Endometrial microvascular endothelial cells (primary cell): ENCODE measurements at regions not wholly inside any gene's neighbourhood (a gene's known extent, or its start where the extent isn't known, plus 50 kb on each side); places are given as distances from the start of the nearest gene placed in this dataset.

Source experiments
- in situ Hi-C: cut with HindIII; loops from 2 replicates; pipeline ENCODE4 v1.10.0; 2017; ENCODE audit warnings: low sequenced_read_pairs, low pct_unique_long_range_greater_than_20kb; ENCODE audit errors: inconsistent ontology term

GRCh38 chr5:125836256-125836655 lies 587.0 kb upstream of the GRAMD2B start:
- in situ Hi-C loops = loop anchor here (10.0 kb wide), 1 partner anchor 1231 kb away; no protein-coding TSS in a partner anchor

GRCh38 chr5:125837866-125838265 lies 585.3 kb upstream of the GRAMD2B start:
- in situ Hi-C loops = loop anchor here (10.0 kb wide), 1 partner anchor 1233 kb away; no protein-coding TSS in a partner anchor

GRCh38 chr5:125847561-125847960 lies 575.6 kb upstream of the GRAMD2B start:
- in situ Hi-C loops = no loop called here

GRCh38 chr5:125848751-125849150 lies 574.5 kb upstream of the GRAMD2B start:
- in situ Hi-C loops = no loop called here

GRCh38 chr5:125856949-125857348 lies 566.3 kb upstream of the GRAMD2B start:
- in situ Hi-C loops = no loop called here

- in situ Hi-C loops = no loop called here
Measured at GRCh38 chr5:125863579-125863978, 559.6 kb upstream of the GRAMD2B start.

GRCh38 chr5:125865166-125865815 lies 557.9 kb upstream of the GRAMD2B start:
- in situ Hi-C loops = no loop called here

GRCh38 chr5:125868036-125868435 lies 555.2 kb upstream of the GRAMD2B start:
- in situ Hi-C loops = no loop called here

GRCh38 chr5:125870256-125870655 lies 553.0 kb upstream of the GRAMD2B start:
- in situ Hi-C loops = no loop called here

- in situ Hi-C loops = no loop called here
Measured at GRCh38 chr5:125874057-125874456, 549.2 kb upstream of the GRAMD2B start.

GRCh38 chr5:125874717-125875116 lies 548.5 kb upstream of the GRAMD2B start:
- in situ Hi-C loops = no loop called here

GRCh38 chr5:125877248-125877647 lies 546.0 kb upstream of the GRAMD2B start:
- in situ Hi-C loops = no loop called here

GRCh38 chr5:125882061-125882460 lies 541.1 kb upstream of the GRAMD2B start:
- in situ Hi-C loops = no loop called here

- in situ Hi-C loops = no loop called here
Measured at GRCh38 chr5:125883223-125883622, 540.0 kb upstream of the GRAMD2B start.

GRCh38 chr5:125888358-125888757 lies 534.9 kb upstream of the GRAMD2B start:
- in situ Hi-C loops = no loop called here

GRCh38 chr5:125890511-125890931 lies 532.7 kb upstream of the GRAMD2B start:
- in situ Hi-C loops = no loop called here

GRCh38 chr5:125891061-125891725 lies 532.0 kb upstream of the GRAMD2B start:
- in situ Hi-C loops = no loop called here

GRCh38 chr5:125894383-125894782 lies 528.8 kb upstream of the GRAMD2B start:
- in situ Hi-C loops = no loop called here

GRCh38 chr5:125896368-125896767 lies 526.8 kb upstream of the GRAMD2B start:
- in situ Hi-C loops = no loop called here

GRCh38 chr5:125897089-125897488 lies 526.1 kb upstream of the GRAMD2B start:
- in situ Hi-C loops = no loop called here
